AG10803 (cell line): ENCODE measurements at regions not wholly inside any gene's neighbourhood (a gene's known extent, or its start where the extent isn't known, plus 50 kb on each side); places are given as distances from the start of the nearest gene placed in this dataset.
A peak's percentile ranks its signal among the peaks of the same experiment; 100 is the strongest.

Experiments used
- DNase-seq: peaks from one replicate; pipeline ENCODE4 v3.0.0; 2010; ENCODE audit warnings: low read depth
- H3K4me3 ChIP-seq: 2 replicates; pipeline ENCODE4 v1.5.1; 2011; ENCODE audit warnings: mild to moderate bottlenecking, low read length, control low read depth
- TF ChIP-seq, protein P1 (sequence below): conservative IDR thresholded peaks from 2 replicates; pipeline ENCODE4 v1.5.1; 2011; ENCODE audit warnings: mild to moderate bottlenecking, low read length, control low read depth, inconsistent platforms

DNA sequence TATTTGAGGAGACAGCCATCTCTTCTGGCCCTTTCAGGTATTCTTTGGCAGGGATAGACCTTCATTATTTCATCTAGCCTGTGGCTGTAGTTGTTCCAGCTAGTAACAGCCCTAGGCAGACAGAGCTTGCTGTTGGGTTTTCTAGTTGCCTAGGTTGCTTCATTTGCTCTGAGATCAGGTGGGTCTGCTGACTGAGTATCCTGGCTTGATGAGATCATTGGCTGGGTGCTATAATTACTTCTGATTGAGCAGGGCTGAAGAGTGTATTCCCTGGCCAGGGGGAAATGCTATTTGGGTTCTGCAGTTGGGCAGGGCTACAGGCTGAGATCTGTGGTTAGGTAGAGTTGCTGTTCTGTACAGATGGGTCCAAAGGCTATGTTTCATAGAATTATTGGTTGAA lies 456.1 kb downstream of the PSAT1 start:
- no peak for DNase-seq
- TF ChIP-seq, protein P1, sequence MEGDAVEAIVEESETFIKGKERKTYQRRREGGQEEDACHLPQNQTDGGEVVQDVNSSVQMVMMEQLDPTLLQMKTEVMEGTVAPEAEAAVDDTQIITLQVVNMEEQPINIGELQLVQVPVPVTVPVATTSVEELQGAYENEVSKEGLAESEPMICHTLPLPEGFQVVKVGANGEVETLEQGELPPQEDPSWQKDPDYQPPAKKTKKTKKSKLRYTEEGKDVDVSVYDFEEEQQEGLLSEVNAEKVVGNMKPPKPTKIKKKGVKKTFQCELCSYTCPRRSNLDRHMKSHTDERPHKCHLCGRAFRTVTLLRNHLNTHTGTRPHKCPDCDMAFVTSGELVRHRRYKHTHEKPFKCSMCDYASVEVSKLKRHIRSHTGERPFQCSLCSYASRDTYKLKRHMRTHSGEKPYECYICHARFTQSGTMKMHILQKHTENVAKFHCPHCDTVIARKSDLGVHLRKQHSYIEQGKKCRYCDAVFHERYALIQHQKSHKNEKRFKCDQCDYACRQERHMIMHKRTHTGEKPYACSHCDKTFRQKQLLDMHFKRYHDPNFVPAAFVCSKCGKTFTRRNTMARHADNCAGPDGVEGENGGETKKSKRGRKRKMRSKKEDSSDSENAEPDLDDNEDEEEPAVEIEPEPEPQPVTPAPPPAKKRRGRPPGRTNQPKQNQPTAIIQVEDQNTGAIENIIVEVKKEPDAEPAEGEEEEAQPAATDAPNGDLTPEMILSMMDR, result no peak
- H3K4me3 ChIP-seq, result no peak overlapping the region

DNA sequence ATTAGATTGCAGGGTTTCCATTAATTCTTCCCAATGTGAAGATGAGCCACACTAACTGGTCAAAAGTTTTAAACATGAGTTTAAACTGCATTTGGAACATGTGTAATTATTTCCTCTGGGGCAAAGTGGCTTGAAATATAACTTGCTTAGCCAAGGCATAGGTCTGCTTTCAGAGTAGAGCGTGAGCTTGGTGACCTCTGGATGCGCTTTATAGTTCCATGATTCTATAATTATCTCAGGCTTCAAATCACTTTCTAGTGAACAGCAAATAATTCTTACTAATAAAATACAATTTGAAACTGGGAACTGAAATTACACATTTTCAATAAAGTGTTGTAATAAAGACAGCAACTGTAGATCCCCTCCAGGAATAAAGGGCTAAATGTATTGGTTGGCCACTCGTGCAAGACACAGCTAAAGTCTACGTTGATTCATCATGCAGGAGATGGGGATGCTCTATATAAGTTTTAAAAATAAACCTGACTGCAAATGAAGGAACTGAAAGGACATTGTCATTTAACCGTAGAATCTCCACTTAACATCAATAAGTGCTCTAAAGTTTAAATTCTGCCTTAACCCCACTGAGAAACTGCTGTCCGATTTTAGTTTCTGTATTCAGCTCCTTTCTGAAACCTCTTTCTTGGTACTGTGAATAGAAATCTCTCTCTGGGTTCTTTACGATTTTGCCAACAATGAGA lies 460.0 kb downstream of the PSAT1 start:
- TF ChIP-seq, protein P1, result no peak
- DNase-seq, result no peak
- no peak overlapping the region for H3K4me3 ChIP-seq

DNA sequence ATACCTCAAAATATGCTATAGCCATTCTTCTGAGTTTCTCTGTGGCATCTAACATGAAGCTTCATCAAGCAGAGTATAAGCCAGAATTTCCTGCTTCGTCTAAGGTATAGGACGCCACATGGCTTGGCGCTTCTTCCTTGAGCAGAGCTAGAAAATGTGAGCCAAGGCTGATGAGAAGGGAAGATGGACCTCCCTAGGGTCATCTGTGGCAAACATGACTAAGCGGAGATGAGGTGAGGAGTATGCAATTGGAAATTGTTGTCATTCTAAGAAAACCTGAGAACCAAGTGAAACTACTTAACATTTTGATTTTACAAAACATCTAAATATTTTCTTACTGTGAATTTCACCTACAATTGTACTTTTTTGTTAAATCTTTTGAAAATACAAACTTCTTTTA lies 466.5 kb downstream of the PSAT1 start:
- no peak for DNase-seq
- TF ChIP-seq, protein P1, result no peak
- no peak overlapping the region for H3K4me3 ChIP-seq

DNA sequence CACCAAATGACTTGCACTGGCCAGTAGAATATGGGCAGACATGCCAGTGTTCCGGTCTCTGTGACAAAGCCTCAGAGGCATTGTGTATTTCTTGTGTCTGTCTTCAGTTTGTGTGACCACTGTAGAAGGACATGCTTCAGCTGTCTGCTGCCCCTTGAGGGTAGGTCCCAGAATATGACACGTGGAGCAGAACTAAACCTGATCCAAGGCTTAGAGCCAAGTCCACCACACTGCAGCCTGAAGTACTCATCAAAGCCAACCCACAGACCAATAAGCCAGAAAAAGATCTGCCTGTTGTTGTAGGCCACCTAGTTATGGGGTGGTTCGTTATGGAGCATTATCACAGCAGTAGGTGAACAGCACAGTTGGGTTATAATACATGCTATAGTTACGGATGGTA lies 468.9 kb downstream of the PSAT1 start:
- TF ChIP-seq, protein P1, result no peak
- H3K4me3 ChIP-seq, result no peak overlapping the region
- no peak for DNase-seq

DNA sequence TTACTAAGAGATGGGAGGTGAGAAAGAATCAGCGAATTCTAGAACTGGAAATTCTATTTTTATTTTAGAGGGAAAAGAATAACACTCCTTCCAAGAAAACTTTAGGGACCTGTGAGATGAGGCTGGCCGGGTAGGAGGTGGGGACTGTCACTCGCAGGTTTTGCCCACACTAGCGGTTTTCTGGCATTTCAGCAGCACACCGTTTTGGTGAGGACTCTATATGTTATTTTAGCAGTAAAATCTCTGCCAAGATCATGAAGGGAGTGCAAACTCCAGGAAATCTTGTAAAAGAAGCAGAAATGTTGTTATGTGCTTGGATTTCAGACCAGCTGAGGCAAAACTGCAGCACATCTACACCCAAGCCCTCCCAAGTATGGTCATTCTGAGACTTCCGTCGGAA lies 470.6 kb downstream of the PSAT1 start:
- no peak overlapping the region for H3K4me3 ChIP-seq
- DNase-seq, result no peak
- TF ChIP-seq, protein P1, result no peak

DNA sequence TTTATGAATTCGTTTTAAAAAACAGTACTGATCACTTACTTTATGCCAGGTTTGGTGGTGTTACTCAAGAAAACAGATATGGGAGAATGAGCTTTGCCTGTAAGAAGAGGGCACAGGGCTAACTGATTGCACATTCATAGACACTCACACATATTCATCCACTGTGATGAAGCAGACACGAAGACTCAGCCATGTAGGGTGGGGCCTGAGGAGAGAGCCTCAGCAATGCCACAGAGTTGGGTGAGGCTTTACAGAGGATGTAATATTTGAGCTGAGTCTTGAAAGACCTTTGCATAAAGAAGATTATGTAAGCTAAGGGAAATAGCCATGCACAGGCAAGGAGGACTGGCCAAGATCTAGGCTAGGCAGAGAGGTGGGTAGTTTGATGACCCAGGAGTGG lies 472.8 kb downstream of the PSAT1 start:
- DNase-seq, result peak; percentile 29
- no peak overlapping the region for H3K4me3 ChIP-seq
- TF ChIP-seq, protein P1, result no peak

DNA sequence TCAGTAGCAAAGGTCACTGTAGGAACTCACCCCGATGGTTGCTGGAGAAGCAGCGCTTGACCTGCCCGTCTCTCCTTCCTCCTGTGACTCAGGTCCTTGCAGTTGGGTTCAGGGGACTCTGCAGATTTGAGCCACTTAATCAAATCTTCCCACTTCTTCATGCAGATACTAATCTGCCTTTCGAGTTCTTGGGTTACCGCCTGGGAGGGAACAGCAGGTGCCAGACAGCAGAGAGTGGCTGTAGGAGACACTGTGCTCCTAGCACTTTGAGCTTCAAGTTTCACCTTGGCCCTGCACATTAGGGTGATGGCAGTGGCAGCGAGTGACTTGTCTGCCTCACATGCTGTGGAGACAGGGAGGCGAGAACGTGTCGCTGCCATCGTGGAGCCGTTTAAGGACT lies 478.3 kb downstream of the PSAT1 start:
- TF ChIP-seq, protein P1, result no peak
- H3K4me3 ChIP-seq, result no peak overlapping the region
- DNase-seq, result no peak
